ENCODE measurements at regions not wholly inside any gene's neighbourhood (a gene's known extent, or its start where the extent isn't known, plus 50 kb on each side); places are given as distances from the start of the nearest gene placed in this dataset.

DNA sequence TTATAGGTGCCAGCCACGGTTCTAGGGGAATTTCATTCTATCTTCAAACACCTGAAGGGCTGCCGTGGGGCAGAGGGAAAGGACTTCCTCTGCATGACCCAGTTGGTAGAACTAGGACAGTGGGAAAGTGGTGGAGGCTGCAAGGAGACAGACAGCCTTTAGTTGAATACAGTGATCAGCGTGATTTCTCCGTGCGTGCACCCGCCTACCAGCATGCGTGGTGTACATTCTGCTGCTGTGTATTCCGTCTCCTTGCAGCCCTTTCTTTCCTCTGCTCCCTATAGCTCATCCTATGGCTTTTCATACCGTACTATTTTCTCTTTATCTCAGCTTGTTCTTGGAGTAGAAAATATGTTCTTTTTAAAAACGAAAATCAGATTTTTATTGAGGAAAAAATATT lies 146.9 kb downstream of the MRM1 start:
- no peaks in the 10 kb centered on the region for H3K79me2 ChIP-seq (ENCODE audit: insufficient read depth, low read length)
- no peak overlapping the region for H3K4me2 ChIP-seq (ENCODE audit: low read length)
- TF ChIP-seq SRF (IDR thresholded peaks at IDR 0.05; ENCODE audit: low read depth) (no peak), CBX3 (IDR thresholded peaks at IDR 0.05; ENCODE audit: low read depth) (no peak), EZH2 (IDR thresholded peaks at IDR 0.05) (no peak)
- no peak for DNase-seq (ENCODE audit: low read depth, low spot score)
- no peak overlapping the region for H3K9ac ChIP-seq (ENCODE audit: low read length)
- no peak overlapping the region for H3K4me3 ChIP-seq (replicated peaks in 1 of 2; ENCODE audit: low read depth in 1 of 2, low read length in 2 of 2)
- H3K4me1 ChIP-seq (ENCODE audit: control insufficient read depth in 1 of 2, insufficient read depth in 2 of 2, low read length in 2 of 2) = peaks cover 4% of the 10 kb centered on the region in 2 experiments; a peak in 2 of 4 replicates
- no peaks in the 10 kb centered on the region for H3K9me2 ChIP-seq (ENCODE audit: insufficient read depth)
- no peak overlapping the region for H3K27ac ChIP-seq (ENCODE audit: low read depth, low read length)
- H4K20me1 ChIP-seq (ENCODE audit: insufficient read depth) = no peaks in the 10 kb centered on the region
- intact Hi-C loops (cut with micrococcal nuclease) = no loop called here
- ATAC-seq = no peak
- H3K36me3 ChIP-seq (ENCODE audit: control insufficient read depth in 1 of 2, insufficient read depth in 2 of 2, low read length in 2 of 2) = no peaks in the 10 kb centered on the region
- CTCF ChIA-PET = no interaction called here
- no peak overlapping the region for H2AFZ ChIP-seq (ENCODE audit: low read depth, low read length, poor library complexity, severe bottlenecking)
- peaks cover 21% of the 10 kb centered on the region; the same call in 1 of the 2 replicates for H3K27me3 ChIP-seq (ENCODE audit: insufficient read depth, low read length)
- no peaks in the 10 kb centered on the region for H3K9me3 ChIP-seq (ENCODE audit: control insufficient read depth in 1 of 2, insufficient read depth in 1 of 2, low read depth in 1 of 2, low read length in 2 of 2)
- POLR2A ChIA-PET = no interaction called here
- RAD21 ChIA-PET (ENCODE audit: low non-redundant PET in 1 of 2, low total read pairs in 2 of 2, uncharacterized antibody in 2 of 2, unreplicated experiment in 2 of 2) = no interaction called here
- BruUV-seq (replicated peaks) = no TSS peak

DNA sequence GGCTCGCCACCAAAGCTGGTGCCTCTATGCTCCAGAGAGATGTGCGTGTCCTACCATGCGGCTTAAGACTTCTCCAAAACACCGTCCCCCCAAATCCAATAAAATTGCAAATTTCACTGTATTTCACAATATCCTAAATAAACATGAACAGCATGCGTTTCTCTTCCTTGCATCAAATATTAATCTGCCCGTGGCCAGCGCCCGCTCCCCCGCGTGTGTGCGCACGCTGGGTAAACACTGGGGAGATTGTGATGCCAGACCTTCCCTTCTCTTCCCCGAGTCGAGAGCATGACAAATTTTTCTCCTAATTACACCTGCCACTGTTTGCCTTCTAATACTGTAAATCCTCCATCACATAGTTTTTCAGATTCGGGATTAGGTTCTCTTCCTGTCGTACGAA lies 148.1 kb downstream of the MRM1 start:
- CTCF ChIA-PET = no interaction called here
- Histone ChIP-seq H3K9ac (ENCODE audit: low read length) (no peak overlapping the region), H3K36me3 (ENCODE audit: control insufficient read depth in 1 of 2, insufficient read depth in 2 of 2, low read length in 2 of 2) (no peaks in the 10 kb centered on the region), H3K4me3 (replicated peaks in 1 of 2; ENCODE audit: low read depth in 1 of 2, low read length in 2 of 2) (no peak overlapping the region), H3K79me2 (ENCODE audit: insufficient read depth, low read length) (no peaks in the 10 kb centered on the region), H3K27ac (ENCODE audit: low read depth, low read length) (no peak overlapping the region), H3K4me2 (ENCODE audit: low read length) (no peak overlapping the region), H4K20me1 (ENCODE audit: insufficient read depth) (no peaks in the 10 kb centered on the region), H2AFZ (ENCODE audit: low read depth, low read length, poor library complexity, severe bottlenecking) (no peak overlapping the region), H3K9me3 (ENCODE audit: control insufficient read depth in 1 of 2, insufficient read depth in 1 of 2, low read depth in 1 of 2, low read length in 2 of 2) (no peaks in the 10 kb centered on the region), H3K4me1 (ENCODE audit: control insufficient read depth in 1 of 2, insufficient read depth in 2 of 2, low read length in 2 of 2) (no peaks in the 10 kb centered on the region), H3K9me2 (ENCODE audit: insufficient read depth) (no peaks in the 10 kb centered on the region), H3K27me3 (ENCODE audit: insufficient read depth, low read length) (peaks cover 21% of the 10 kb centered on the region; the same call in 1 of the 2 replicates)
- no peak for TF ChIP-seq CEBPB (IDR thresholded peaks at IDR 0.05; ENCODE audit: low read depth)
- TF ChIP-seq, protein P1, sequence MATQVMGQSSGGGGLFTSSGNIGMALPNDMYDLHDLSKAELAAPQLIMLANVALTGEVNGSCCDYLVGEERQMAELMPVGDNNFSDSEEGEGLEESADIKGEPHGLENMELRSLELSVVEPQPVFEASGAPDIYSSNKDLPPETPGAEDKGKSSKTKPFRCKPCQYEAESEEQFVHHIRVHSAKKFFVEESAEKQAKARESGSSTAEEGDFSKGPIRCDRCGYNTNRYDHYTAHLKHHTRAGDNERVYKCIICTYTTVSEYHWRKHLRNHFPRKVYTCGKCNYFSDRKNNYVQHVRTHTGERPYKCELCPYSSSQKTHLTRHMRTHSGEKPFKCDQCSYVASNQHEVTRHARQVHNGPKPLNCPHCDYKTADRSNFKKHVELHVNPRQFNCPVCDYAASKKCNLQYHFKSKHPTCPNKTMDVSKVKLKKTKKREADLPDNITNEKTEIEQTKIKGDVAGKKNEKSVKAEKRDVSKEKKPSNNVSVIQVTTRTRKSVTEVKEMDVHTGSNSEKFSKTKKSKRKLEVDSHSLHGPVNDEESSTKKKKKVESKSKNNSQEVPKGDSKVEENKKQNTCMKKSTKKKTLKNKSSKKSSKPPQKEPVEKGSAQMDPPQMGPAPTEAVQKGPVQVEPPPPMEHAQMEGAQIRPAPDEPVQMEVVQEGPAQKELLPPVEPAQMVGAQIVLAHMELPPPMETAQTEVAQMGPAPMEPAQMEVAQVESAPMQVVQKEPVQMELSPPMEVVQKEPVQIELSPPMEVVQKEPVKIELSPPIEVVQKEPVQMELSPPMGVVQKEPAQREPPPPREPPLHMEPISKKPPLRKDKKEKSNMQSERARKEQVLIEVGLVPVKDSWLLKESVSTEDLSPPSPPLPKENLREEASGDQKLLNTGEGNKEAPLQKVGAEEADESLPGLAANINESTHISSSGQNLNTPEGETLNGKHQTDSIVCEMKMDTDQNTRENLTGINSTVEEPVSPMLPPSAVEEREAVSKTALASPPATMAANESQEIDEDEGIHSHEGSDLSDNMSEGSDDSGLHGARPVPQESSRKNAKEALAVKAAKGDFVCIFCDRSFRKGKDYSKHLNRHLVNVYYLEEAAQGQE (IDR thresholded peaks at IDR 0.05; ENCODE audit: low read depth) = no peak
- TF ChIP-seq SRF (IDR thresholded peaks at IDR 0.05; ENCODE audit: low read depth) = no peak
- POLR2A ChIA-PET = no interaction called here
- intact Hi-C loops (cut with micrococcal nuclease) = no loop called here
- RAD21 ChIA-PET (ENCODE audit: low non-redundant PET in 1 of 2, low total read pairs in 2 of 2, uncharacterized antibody in 2 of 2, unreplicated experiment in 2 of 2) = no interaction called here
- no peak for ATAC-seq
- DNase-seq (ENCODE audit: low read depth, low spot score) = no peak
- no TSS peak for BruUV-seq (replicated peaks)
